Mesendoderm (in vitro differentiated cells): ENCODE measurements at regions not wholly inside any gene's neighbourhood (a gene's known extent, or its start where the extent isn't known, plus 50 kb on each side); places are given as distances from the start of the nearest gene placed in this dataset.

Experiments
- DNase-seq: peaks from one replicate; pipeline ENCODE4 v3.0.0; 2013
- H2AK5ac ChIP-seq: 2 replicates; pipeline ENCODE4 v1.6.1; 2013; ENCODE audit warnings: low read length, inconsistent platforms
- H2BK120ac ChIP-seq: 2 replicates; pipeline ENCODE4 v1.6.1; 2013; ENCODE audit warnings: low read depth, mild to moderate bottlenecking, low read length, moderate library complexity, mixed read lengths
- H2BK15ac ChIP-seq: replicated peaks from 2 replicates; pipeline ENCODE4 v1.6.1; 2013; ENCODE audit warnings: low read depth, mild to moderate bottlenecking, moderate library complexity
- H2BK5ac ChIP-seq: 2 replicates; pipeline ENCODE4 v1.6.1; 2013; ENCODE audit warnings: low read length, inconsistent platforms
- H3K18ac ChIP-seq: 2 replicates; pipeline ENCODE4 v1.6.1; 2013; ENCODE audit warnings: mild to moderate bottlenecking, low read length, mixed read lengths
- H3K23ac ChIP-seq: one replicate; pipeline ENCODE4 v1.6.1; 2013; ENCODE audit warnings: low read length
- H3K27ac ChIP-seq: 2 replicates; pipeline ENCODE4 v1.5.1; 2013; ENCODE audit warnings: low read depth, mild to moderate bottlenecking, inconsistent platforms, low read length, moderate library complexity
- H3K27me3 ChIP-seq: 2 replicates; pipeline ENCODE4 v1.6.1; 2013; ENCODE audit warnings: low read length, control low read depth, mild to moderate bottlenecking, inconsistent platforms; ENCODE audit not compliant: insufficient read depth, poor library complexity
- H3K36me3 ChIP-seq: 2 replicates; pipeline ENCODE4 v1.6.1; 2013; ENCODE audit warnings: low read length, inconsistent platforms; ENCODE audit not compliant: control insufficient read depth, insufficient read depth
- H3K4ac ChIP-seq: one replicate; pipeline ENCODE4 v1.6.1; 2013; ENCODE audit warnings: low read depth, mild to moderate bottlenecking, low read length, moderate library complexity
- H3K4me1 ChIP-seq: 2 replicates; pipeline ENCODE4 v1.6.1; 2013; ENCODE audit warnings: low read depth, low read length, inconsistent platforms; ENCODE audit not compliant: control insufficient read depth
- H3K4me2 ChIP-seq: 2 replicates; pipeline ENCODE4 v1.6.1; 2013; ENCODE audit warnings: low read length
- H3K4me3 ChIP-seq: 2 replicates; pipeline ENCODE4 v1.5.1; 2013; ENCODE audit warnings: mild to moderate bottlenecking, low read length
- H3K56ac ChIP-seq: one replicate; pipeline ENCODE4 v1.6.1; 2013; ENCODE audit warnings: low read length
- H3K79me1 ChIP-seq: 2 replicates; pipeline ENCODE4 v1.6.1; 2013; ENCODE audit warnings: low read length, inconsistent platforms
- H3K79me2 ChIP-seq: 2 replicates; pipeline ENCODE4 v1.6.1; 2013; ENCODE audit warnings: mild to moderate bottlenecking, low read length; ENCODE audit not compliant: control insufficient read depth, insufficient read depth
- H3K9ac ChIP-seq: 2 replicates; pipeline ENCODE4 v1.6.1; 2013; ENCODE audit warnings: low read length, inconsistent platforms
- H4K5ac ChIP-seq: one replicate; pipeline ENCODE4 v1.6.1; 2013; ENCODE audit warnings: low read length
- H4K8ac ChIP-seq: one replicate; pipeline ENCODE4 v1.6.1; 2013; ENCODE audit warnings: low read depth, mild to moderate bottlenecking, control low read depth, low read length, moderate library complexity
- WGBS: extraction: QIAGEN DNeasy Blood & Tissue Kit; methylation state at CpG from one replicate; pipeline ENCODE4 v1.1.7; 2013; ENCODE audit warnings: low lambda C conversion rate, missing lambda C conversion rate; ENCODE audit not compliant: insufficient coverage; ENCODE audit errors: extremely low coverage; 5-methylcytosine and 5-hydroxymethylcytosine counted together

GRCh38 chr20:50242548-50242862 lies 51.9 kb downstream of the CEBPB start:
- WGBS = no CpG with 5 or more reads among the region's 6 CpGs
- no peak for DNase-seq
- Histone ChIP-seq H3K56ac (no peak overlapping the region), H3K27ac (no peak overlapping the region), H3K4me1 (no peaks in the 10 kb centered on the region), H2AK5ac (no peak overlapping the region), H3K4ac (no peak overlapping the region), H4K5ac (no peak overlapping the region), H3K23ac (no peak overlapping the region), H4K8ac (no peak overlapping the region), H3K27me3 (no peaks in the 10 kb centered on the region), H2BK5ac (no peak overlapping the region), H3K36me3 (no peaks in the 10 kb centered on the region), H2BK15ac (no peak overlapping the region), H3K18ac (no peak overlapping the region), H3K79me1 (no peaks in the 10 kb centered on the region), H2BK120ac (no peak overlapping the region), H3K4me2 (no peak overlapping the region), H3K4me3 (no peak overlapping the region), H3K9ac (no peak overlapping the region), H3K79me2 (no peaks in the 10 kb centered on the region)

- H3K56ac ChIP-seq = no peak overlapping the region
- H3K9ac ChIP-seq = no peak overlapping the region
- no peak overlapping the region for H3K4me3 ChIP-seq
- no peak overlapping the region for H3K4ac ChIP-seq
- H3K79me1 ChIP-seq = no peaks in the 10 kb centered on the region
- H3K4me2 ChIP-seq = no peak overlapping the region
- no peaks in the 10 kb centered on the region for H3K27me3 ChIP-seq
- WGBS = no CpG with 5 or more reads among the region's 27 CpGs
- H4K8ac ChIP-seq = no peak overlapping the region
- H3K36me3 ChIP-seq = no peaks in the 10 kb centered on the region
- no peak overlapping the region for H2BK15ac ChIP-seq
- no peaks in the 10 kb centered on the region for H3K4me1 ChIP-seq
- no peak overlapping the region for H2BK120ac ChIP-seq
- H3K18ac ChIP-seq = no peak overlapping the region
- H3K79me2 ChIP-seq = no peaks in the 10 kb centered on the region
- no peak for DNase-seq
- H3K27ac ChIP-seq = no peak overlapping the region
- no peak overlapping the region for H2BK5ac ChIP-seq
- no peak overlapping the region for H4K5ac ChIP-seq
- no peak overlapping the region for H3K23ac ChIP-seq
- no peak overlapping the region for H2AK5ac ChIP-seq
Observed at GRCh38 chr20:50242863-50243609, 52.4 kb downstream of the CEBPB start.

- no CpG with 5 or more reads among the region's 15 CpGs for WGBS
- Histone ChIP-seq H2BK5ac (no peak overlapping the region), H4K8ac (no peak overlapping the region)
Observed at GRCh38 chr20:50243610-50244351, 53.2 kb downstream of the CEBPB start.

GRCh38 chr20:50244352-50245149 lies 53.9 kb downstream of the CEBPB start:
- Histone ChIP-seq H4K5ac (no peak overlapping the region), H2BK15ac (no peak overlapping the region), H3K79me2 (no peaks in the 10 kb centered on the region), H3K56ac (no peak overlapping the region), H3K27ac (no peak overlapping the region), H3K79me1 (no peaks in the 10 kb centered on the region), H2AK5ac (no peak overlapping the region), H3K4me1 (no peaks in the 10 kb centered on the region), H3K23ac (no peak overlapping the region), H3K4me2 (no peak overlapping the region), H3K27me3 (no peaks in the 10 kb centered on the region), H3K9ac (no peak overlapping the region), H4K8ac (no peak overlapping the region), H3K4ac (no peak overlapping the region), H3K36me3 (no peaks in the 10 kb centered on the region), H2BK120ac (no peak overlapping the region), H2BK5ac (no peak overlapping the region), H3K18ac (no peak overlapping the region), H3K4me3 (no peak overlapping the region)
- DNase-seq = no peak
- no CpG with 5 or more reads among the region's 9 CpGs for WGBS

More at GRCh38 chr20:50243610-50244351, 53.2 kb downstream of the CEBPB start:
- no peak overlapping the region for H3K56ac ChIP-seq
- no peak overlapping the region for H3K4me3 ChIP-seq
- no peak overlapping the region for H3K18ac ChIP-seq
- H3K4ac ChIP-seq = no peak overlapping the region
- H3K36me3 ChIP-seq = no peaks in the 10 kb centered on the region
- no peak overlapping the region for H2AK5ac ChIP-seq
- H3K4me2 ChIP-seq = no peak overlapping the region
- H2BK120ac ChIP-seq = no peak overlapping the region
- H3K79me1 ChIP-seq = no peaks in the 10 kb centered on the region
- no peak overlapping the region for H3K27ac ChIP-seq
- no peak overlapping the region for H2BK15ac ChIP-seq
- no peaks in the 10 kb centered on the region for H3K27me3 ChIP-seq
- no peak overlapping the region for H3K9ac ChIP-seq
- no peak overlapping the region for H4K5ac ChIP-seq
- H3K23ac ChIP-seq = no peak overlapping the region
- no peaks in the 10 kb centered on the region for H3K4me1 ChIP-seq
- H3K79me2 ChIP-seq = no peaks in the 10 kb centered on the region
- DNase-seq = no peak

- H3K4me3 ChIP-seq = no peak overlapping the region
- no peak overlapping the region for H4K8ac ChIP-seq
- no peaks in the 10 kb centered on the region for H3K36me3 ChIP-seq
- H3K79me2 ChIP-seq = no peaks in the 10 kb centered on the region
- H3K79me1 ChIP-seq = no peaks in the 10 kb centered on the region
- H2BK15ac ChIP-seq = no peak overlapping the region
- H3K4ac ChIP-seq = no peak overlapping the region
- H3K27me3 ChIP-seq = no peaks in the 10 kb centered on the region
- H3K4me2 ChIP-seq = no peak overlapping the region
- WGBS = no CpG with 5 or more reads among the region's 14 CpGs
- no peak overlapping the region for H3K27ac ChIP-seq
- no peak overlapping the region for H2BK120ac ChIP-seq
- H3K9ac ChIP-seq = no peak overlapping the region
- no peak overlapping the region for H4K5ac ChIP-seq
- no peak overlapping the region for H3K18ac ChIP-seq
- no peak overlapping the region for H3K23ac ChIP-seq
- no peak overlapping the region for H3K56ac ChIP-seq
- H3K4me1 ChIP-seq = no peaks in the 10 kb centered on the region
- H2AK5ac ChIP-seq = no peak overlapping the region
- no peak for DNase-seq
- no peak overlapping the region for H2BK5ac ChIP-seq
Observed at GRCh38 chr20:50245498-50246366, 55.1 kb downstream of the CEBPB start.
